Adrenal gland (tissue), 9 donors: ENCODE measurements at regions not wholly inside any gene's neighbourhood (a gene's known extent, or its start where the extent isn't known, plus 50 kb on each side); places are given as distances from the start of the nearest gene placed in this dataset.

Experiments used
- DNase-seq, 7 donors: peaks; one replicate each; pipeline ENCODE4 v3.0.0-alpha.2; 2019 to 2020
- H3K27ac ChIP-seq, 5 donors: fragments of 200-600 bp; sonication (generic) in 4 of 5; 1 replicate in 3 of 5; 2 replicates in 2 of 5; pipeline versions ENCODE4 v1.5.1 to v1.8.0; 2016 to 2020; ENCODE audit warnings: mild to moderate bottlenecking in 1 of 5
- H3K27me3 ChIP-seq: fragments of 200-600 bp; 2 replicates; pipeline ENCODE4 v1.8.0; 2021
- H3K36me3 ChIP-seq, 2 donors: fragments of 200-600 bp; replicated peaks in 1 of 2; 1 replicate in 1 of 2; 2 replicates in 1 of 2; pipeline versions ENCODE4 v1.5.1 to v1.8.0; 2018 to 2022
- H3K4me1 ChIP-seq, 2 donors: fragments of 200-600 bp; replicated peaks in 1 of 2; 1 replicate in 1 of 2; 2 replicates in 1 of 2; pipeline versions ENCODE4 v1.5.1 to v1.8.0; 2018 to 2021
- H3K4me3 ChIP-seq, 4 donors: fragments of 200-600 bp; sonication (generic) in 3 of 4; one replicate each; pipeline ENCODE4 v1.5.1; 2016 to 2018
- H3K9me3 ChIP-seq, 3 donors: fragments of 200-600 bp; sonication (generic) in 1 of 3; replicated peaks in 1 of 3; 1 replicate in 2 of 3; 2 replicates in 1 of 3; pipeline versions ENCODE4 v1.5.1 to v1.8.0; 2016 to 2021
- POLR2A ChIP-seq, 2 donors: fragments of 450-650 bp; IDR thresholded peaks; one replicate each; pipeline ENCODE4 v1.6.1; 2017; ENCODE audit warnings: antibody characterized with exemption in 2 of 2, mild to moderate bottlenecking in 2 of 2, moderate library complexity in 1 of 2
- WGBS, 4 donors: extraction: QIAGEN DNeasy Blood & Tissue Kit in 2 of 4; methylation state at CpG; one replicate each; pipeline versions ENCODE4 v1.1.5 to v1.1.7; 2013 to 2017; 5-methylcytosine and 5-hydroxymethylcytosine counted together
- intact Hi-C, 2 donors: fragments of 100-400 bp; cut with DNase I; formaldehyde crosslinking; loops; one replicate each; pipeline versions ENCODE4 v1.14.1 to v1.15.0; 2022 to 2023
- TF ChIP-seq, protein P1 (sequence below), 6 experiments: fragments of 450-650 bp in 4 of 6; fragments of 200-600 bp in 2 of 6; sonication (generic) in 1 of 6; IDR thresholded peaks; 1 replicate in 5 of 6; 2 replicates in 1 of 6; pipeline versions ENCODE4 v1.5.1 to v1.8.0; 2016 to 2021; ENCODE audit warnings: antibody characterized with exemption in 6 of 6, mild to moderate bottlenecking in 2 of 6, moderate library complexity in 1 of 6
- donor health status: healthy with polysubstance abuse.
- donor health status: Bipolar disorder and iron deficiency.
- donor health status: DM: yes; HTN: yes; CAD: no.
- donor health status: DM: no; HTN: no; CAD: no.
- donor health status: DM: no; HTN: no; CAD: no.

DNA sequence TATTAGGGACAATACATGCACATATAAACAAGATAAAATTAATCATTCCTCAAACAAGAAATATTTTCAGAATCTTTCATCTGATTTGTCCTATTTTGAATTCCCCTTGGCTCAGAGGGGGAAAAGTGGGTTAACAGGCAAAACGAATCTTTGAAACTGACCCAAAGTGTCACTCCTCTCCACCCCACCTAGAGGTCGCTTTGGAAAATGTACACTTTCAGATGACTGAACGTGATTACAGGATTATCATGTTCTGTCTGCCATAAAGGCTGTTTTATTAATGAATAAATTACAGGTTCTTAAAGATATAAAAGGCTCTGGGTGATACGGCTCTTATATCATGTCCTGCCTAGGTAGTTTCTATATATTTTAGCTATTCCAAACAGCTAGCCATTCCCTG, 1735.0 kb downstream of the LRRC4C start:
- H3K4me3 ChIP-seq = no peak overlapping the region
- H3K27ac ChIP-seq = no peak overlapping the region
- H3K9me3 ChIP-seq = no peaks in the 10 kb centered on the region
- intact Hi-C loops = no loop called here
- no peaks in the 10 kb centered on the region for H3K27me3 ChIP-seq
- TF ChIP-seq, protein P1, sequence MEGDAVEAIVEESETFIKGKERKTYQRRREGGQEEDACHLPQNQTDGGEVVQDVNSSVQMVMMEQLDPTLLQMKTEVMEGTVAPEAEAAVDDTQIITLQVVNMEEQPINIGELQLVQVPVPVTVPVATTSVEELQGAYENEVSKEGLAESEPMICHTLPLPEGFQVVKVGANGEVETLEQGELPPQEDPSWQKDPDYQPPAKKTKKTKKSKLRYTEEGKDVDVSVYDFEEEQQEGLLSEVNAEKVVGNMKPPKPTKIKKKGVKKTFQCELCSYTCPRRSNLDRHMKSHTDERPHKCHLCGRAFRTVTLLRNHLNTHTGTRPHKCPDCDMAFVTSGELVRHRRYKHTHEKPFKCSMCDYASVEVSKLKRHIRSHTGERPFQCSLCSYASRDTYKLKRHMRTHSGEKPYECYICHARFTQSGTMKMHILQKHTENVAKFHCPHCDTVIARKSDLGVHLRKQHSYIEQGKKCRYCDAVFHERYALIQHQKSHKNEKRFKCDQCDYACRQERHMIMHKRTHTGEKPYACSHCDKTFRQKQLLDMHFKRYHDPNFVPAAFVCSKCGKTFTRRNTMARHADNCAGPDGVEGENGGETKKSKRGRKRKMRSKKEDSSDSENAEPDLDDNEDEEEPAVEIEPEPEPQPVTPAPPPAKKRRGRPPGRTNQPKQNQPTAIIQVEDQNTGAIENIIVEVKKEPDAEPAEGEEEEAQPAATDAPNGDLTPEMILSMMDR (IDR thresholded peaks at IDR 0.05) = no peak
- DNase-seq = no peak
- H3K36me3 ChIP-seq = no peaks in the 10 kb centered on the region
- H3K4me1 ChIP-seq = no peaks in the 10 kb centered on the region
- WGBS, 4 donors = 40 to 51% (median 46%) methylated on average over 4 of the region's 4 CpGs

DNA sequence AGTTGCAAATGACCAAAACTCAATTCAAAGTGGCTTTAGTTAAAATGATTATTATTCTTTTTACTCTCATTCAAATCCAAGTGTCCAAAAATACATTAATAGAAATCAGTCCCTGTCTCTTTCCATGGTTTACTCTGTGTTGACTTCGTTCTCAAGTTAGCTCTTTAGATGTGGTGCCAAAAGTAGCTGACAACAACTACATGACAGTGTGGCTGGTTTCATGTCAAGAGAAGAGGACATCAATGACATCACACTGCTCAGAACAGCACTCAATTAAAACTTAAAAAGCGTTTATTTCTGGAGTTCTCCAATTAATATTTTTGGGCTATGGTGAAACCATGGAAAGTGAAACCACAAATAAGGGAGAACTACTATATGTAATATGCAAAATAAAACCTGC, 1746.9 kb downstream of the LRRC4C start:
- no peak overlapping the region for H3K27ac ChIP-seq
- WGBS, 4 donors = 64 to 79% (median 74%) methylated on average over 2 of the region's 2 CpGs
- intact Hi-C loops = no loop called here
- H3K4me3 ChIP-seq = no peak overlapping the region
- no peaks in the 10 kb centered on the region for H3K36me3 ChIP-seq
- no peaks in the 10 kb centered on the region for H3K4me1 ChIP-seq
- DNase-seq = no peak
- no peaks in the 10 kb centered on the region for H3K9me3 ChIP-seq
- H3K27me3 ChIP-seq = no peaks in the 10 kb centered on the region
- TF ChIP-seq, protein P1 (IDR thresholded peaks at IDR 0.05) = no peak
- no peak for TF ChIP-seq POLR2A (IDR thresholded peaks at IDR 0.05)

DNA sequence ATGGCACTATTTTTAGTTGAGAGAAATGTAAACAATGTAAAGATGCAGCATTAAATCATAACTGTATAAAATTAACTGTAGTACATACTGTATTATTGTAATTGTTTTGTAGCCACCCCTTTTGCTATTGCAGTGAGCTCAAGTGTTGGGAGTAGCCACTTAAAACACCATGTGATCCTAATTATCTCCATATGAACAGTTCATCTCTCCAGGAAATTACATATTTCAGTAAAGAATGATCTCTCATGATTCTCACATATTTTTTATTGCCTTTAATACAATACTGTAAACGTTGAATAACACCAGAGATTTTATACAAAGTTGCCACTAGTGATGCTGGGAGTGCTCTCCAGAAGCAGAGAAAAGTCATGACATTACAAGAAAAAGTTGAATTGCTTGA, 1768.6 kb downstream of the LRRC4C start:
- Histone ChIP-seq H3K27me3 (no peaks in the 10 kb centered on the region), H3K4me3 (no peak overlapping the region), H3K9me3 (no peaks in the 10 kb centered on the region), H3K27ac (no peak overlapping the region), H3K36me3 (no peaks in the 10 kb centered on the region), H3K4me1 (no peaks in the 10 kb centered on the region)
- WGBS, 4 donors = 42 to 62% (median 55%) methylated on average over 1 of the region's 1 CpG
- intact Hi-C loops = no loop called here
- TF ChIP-seq, protein P1 (IDR thresholded peaks at IDR 0.05) = no peak
- TF ChIP-seq POLR2A (IDR thresholded peaks at IDR 0.05) = no peak
- no peak for DNase-seq

DNA sequence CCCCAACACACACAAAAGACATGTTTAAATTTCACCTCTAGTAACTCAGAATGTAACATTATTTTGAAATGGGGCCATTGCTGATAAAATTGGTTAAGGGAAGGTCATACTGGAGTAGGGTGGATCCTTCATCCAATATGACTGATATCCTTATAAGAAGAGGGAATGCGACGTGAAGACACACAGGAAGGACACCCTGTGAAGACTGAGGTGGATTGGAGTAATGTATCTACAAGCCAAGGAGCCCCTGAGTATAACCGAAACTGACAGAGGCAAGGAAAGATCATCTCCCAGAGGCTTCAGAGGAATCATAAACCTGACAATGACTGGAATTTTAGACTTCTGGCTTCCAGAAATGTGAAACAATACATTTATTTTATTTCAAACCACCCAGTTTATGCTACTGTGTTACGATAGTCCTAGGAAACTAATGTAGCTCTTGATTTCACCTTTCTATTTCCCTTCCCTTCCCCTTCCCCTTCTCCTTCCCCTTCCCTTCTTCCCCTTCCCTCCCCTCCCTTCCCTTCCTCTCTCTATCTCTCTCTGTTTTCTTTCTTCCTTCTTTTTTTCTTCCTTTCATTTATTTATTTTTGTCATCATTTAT, 1775.4 kb downstream of the LRRC4C start:
- Histone ChIP-seq H3K27me3 (no peaks in the 10 kb centered on the region), H3K27ac (no peak overlapping the region), H3K4me3 (no peak overlapping the region), H3K36me3 (no peaks in the 10 kb centered on the region), H3K9me3 (no peaks in the 10 kb centered on the region), H3K4me1 (no peaks in the 10 kb centered on the region)
- intact Hi-C loops = no loop called here
- WGBS, 4 donors = 69 to 89% (median 81%) methylated on average over 4 of the region's 4 CpGs
- TF ChIP-seq POLR2A (IDR thresholded peaks at IDR 0.05) = no peak
- TF ChIP-seq, protein P1 (IDR thresholded peaks at IDR 0.05) = no peak
- DNase-seq = no peak
